HG02870 (cell line): ENCODE measurements at regions not wholly inside any gene's neighbourhood (a gene's known extent, or its start where the extent isn't known, plus 50 kb on each side); places are given as distances from the start of the nearest gene placed in this dataset.
"Not testable (repeated sequence)": the region's sequence is repeated elsewhere in the genome, so short reads cannot be mapped to it uniquely, and the experiment has no call there.

ENCODE experiments used
- ATAC-seq: cut with Tn5 transposase; IDR thresholded peaks from one replicate; pipeline ENCODE4 v1.9.1; 2021; ENCODE audit warnings: mild to moderate bottlenecking, moderate library complexity; ENCODE audit not compliant: unreplicated experiment

DNA sequence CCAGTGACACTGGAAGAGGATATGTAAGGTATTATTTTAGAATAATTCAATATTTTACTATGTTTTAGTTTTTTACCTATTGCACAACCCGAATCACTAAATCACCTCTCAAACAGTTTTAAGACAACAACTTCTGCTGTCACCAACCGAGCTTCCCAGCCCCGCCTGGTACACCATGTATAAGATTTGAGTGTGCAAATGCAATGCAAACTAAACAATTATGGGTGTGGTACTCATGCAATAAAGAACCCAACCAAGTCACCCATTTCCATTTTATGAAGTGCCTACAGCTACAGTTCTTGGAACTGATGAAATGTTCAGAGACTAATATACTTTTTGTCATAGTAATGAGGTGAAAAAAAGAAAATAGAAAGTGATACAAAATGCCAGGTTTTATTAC lies 256.2 kb downstream of the TAFA4 start:
- no peak for ATAC-seq

DNA sequence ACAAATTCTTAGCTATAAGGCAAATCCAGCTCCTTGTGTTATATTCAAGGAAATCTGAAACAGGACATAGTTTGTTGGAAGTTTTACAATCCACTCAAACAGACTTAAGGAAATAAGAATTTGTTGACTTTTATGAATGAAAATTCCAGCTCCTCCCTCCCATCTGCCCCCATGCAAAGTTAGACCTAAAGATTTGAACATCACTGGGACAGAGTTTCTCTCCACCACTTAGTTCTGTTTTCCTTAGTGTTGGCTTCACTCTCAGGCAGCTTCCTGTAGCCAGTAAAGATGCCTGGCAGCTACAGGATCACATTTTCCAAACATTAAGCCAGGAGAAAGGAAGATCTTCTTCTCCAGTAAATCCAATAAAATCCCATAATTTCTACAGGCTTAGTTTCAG lies 265.0 kb downstream of the TAFA4 start:
- no peak for ATAC-seq

GRCh38 chr3:68666429-68667136 lies 265.8 kb downstream of the TAFA4 start:
- no peak for ATAC-seq

DNA sequence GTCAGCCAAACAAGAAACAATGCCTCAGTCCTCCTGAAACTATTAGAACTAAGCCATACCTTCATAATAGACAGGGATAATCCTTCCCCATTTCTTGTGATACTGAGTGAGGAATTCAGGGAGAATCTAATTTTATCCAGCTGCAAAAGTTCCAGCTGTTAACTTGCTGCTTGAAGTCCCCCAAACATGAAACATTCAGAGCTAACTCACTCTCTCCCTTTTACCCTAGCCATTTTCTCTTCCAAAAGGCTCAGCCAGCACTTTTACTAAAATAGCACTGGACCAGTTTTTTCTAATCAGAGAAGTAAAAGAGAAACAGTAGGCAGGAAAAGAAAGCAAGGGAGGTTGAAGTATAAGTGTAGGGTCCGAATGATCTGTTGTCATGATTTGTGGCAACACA lies 268.1 kb downstream of the TAFA4 start:
- no peak for ATAC-seq

DNA sequence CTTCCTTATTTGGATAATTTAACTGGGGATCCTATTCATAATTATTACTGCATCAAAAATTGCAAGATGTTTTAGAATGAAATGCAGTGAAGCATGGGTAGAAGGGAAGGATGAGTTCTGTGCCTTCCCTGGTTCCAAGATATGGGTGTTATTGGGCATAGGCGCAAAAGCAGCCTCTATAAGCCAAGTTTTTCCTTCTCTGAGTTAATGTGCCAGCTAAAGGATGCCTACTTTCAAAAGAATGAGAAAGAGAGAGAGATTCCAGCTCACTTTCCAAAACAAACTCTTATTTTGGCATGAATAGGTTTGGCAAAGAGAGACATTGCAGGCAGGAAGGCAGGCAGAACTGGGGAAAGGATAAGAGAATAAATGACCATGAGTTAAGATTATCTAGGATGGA lies 270.2 kb downstream of the TAFA4 start:
- ATAC-seq = no peak

GRCh38 chr3:68650657-68651056 lies 281.7 kb downstream of the TAFA4 start:
- not testable (repeated sequence) for ATAC-seq

- ATAC-seq = no peak
These were observed 283.9 kb downstream of the TAFA4 start for GRCh38 chr3:68648494-68648893.

- ATAC-seq = no peak
These were observed 300.3 kb downstream of the TAFA4 start for GRCh38 chr3:68631850-68632545.

- ATAC-seq = no peak
These were observed 312.1 kb downstream of the TAFA4 start for GRCh38 chr3:68620211-68620610.

- ATAC-seq = no peak
These were observed 318.3 kb downstream of the TAFA4 start for GRCh38 chr3:68614087-68614486.

DNA sequence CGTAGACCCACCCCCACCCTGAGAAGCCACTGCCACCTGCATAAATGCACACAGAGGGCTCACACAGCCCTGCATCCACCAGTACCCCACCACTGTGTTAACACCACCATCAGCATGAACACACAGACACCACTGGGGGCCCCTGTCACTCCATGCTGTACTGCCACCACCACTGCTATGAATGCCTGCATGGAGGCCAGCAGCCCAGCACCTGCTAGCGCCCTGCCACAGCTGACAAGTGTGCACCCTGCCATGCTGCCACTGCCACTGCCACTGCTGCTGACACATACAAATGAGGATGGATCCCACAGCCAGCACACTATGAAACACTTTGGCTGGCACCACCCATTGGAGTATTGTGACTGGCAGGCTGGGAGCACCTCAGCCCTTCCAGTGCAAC lies 361.0 kb downstream of the TAFA4 start:
- ATAC-seq = no peak

DNA sequence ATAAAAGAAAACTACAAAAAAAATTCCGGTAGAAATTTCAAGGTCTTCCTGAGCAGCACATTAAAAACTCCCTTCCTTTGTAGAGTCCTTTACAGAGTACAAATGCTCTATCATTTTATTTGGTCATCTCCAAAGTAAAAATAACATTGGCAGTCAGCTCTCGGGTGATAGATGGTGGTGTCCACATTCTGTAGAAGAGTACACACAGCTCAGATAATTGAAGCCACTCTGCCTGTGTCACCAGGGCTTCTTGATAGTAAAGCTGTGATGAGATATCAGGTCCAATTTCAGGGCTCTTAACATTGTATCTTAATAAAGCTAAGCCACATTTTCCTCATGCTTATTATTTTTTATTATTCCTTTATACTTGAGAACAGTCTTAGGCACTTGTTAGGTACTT lies 371.6 kb downstream of the TAFA4 start:
- ATAC-seq = no peak

GRCh38 chr3:68535782-68536181 lies 396.6 kb downstream of the TAFA4 start:
- no peak for ATAC-seq

DNA sequence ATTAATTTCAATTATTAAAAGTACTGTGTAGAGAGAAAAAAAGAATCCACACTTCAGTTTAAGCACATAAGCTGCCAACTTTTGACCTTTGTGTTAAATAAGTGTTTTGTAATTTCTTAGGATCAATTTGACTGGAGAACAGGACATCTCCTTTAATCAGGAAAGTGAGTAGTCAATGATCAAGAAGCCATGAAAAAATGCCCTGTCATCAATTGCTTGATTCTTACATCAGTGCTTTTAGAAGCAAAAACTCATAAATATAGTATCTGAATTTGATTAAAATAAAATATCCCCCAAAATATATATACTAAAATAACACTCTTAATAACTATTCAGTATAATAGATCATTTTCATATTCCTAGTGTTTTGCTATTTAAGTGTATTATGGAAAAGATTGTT lies 409.0 kb downstream of the TAFA4 start:
- ATAC-seq = no peak

DNA sequence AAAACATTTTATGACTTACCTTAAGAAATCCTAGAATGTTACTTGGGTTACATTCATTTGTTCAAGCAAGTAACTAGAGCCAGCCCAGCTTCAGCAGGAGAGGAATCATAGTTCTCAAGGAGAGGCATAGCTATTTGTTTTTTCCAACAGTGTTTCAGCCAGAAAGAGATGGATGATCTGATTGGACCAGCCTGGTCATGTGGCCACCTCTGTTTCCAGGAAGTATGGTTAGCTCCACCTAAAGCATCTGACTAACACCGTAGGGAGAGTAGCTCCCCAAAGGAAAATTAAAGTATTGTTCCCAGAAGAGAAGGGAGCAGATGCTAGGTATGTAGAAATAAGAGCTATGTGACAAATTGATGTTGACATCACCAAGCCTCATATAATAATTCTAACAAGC lies 417.1 kb downstream of the TAFA4 start:
- ATAC-seq = no peak

- ATAC-seq = no peak
These were observed 428.1 kb downstream of the TAFA4 start for GRCh38 chr3:68504201-68504600.

GRCh38 chr3:68485845-68486244 lies 446.5 kb downstream of the TAFA4 start:
- ATAC-seq = not testable (repeated sequence)

- ATAC-seq = no peak
These were observed 447.3 kb downstream of the TAFA4 start for GRCh38 chr3:68485051-68485450.

DNA sequence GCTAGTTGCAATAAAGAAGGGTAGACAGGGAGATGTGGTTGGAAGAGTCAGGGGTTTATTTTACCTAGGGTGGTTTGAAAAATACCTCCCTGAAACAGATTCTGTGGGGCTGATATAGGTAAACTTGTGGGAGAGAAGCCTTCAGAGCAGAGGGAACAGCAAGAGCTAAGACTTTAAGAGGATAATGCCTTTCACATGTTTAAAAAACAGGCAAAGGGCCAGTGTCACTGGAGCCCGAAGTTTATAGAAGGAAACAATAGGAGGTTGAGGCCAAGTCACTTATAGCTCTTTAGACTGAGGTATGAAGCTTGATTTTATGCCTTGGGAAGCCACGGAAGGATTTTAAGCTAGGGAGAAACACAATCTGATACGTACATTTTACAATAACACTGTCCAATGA lies 448.7 kb downstream of the TAFA4 start:
- ATAC-seq = no peak

GRCh38 chr3:68483041-68483440 lies 449.3 kb downstream of the TAFA4 start:
- ATAC-seq = no peak

GRCh38 chr3:68482565-68482964 lies 449.8 kb downstream of the TAFA4 start:
- ATAC-seq = no peak

- ATAC-seq = no peak
These were observed 452.6 kb downstream of the TAFA4 start for GRCh38 chr3:68479779-68480178.
